ENCODE measurements at regions not wholly inside any gene's neighbourhood (a gene's known extent, or its start where the extent isn't known, plus 50 kb on each side); places are given as distances from the start of the nearest gene placed in this dataset.
A peak's percentile ranks its signal among the peaks of the same experiment; 100 is the strongest.
"Not testable (repeated sequence)": the region's sequence is repeated elsewhere in the genome, so short reads cannot be mapped to it uniquely, and the experiment has no call there.

DNA sequence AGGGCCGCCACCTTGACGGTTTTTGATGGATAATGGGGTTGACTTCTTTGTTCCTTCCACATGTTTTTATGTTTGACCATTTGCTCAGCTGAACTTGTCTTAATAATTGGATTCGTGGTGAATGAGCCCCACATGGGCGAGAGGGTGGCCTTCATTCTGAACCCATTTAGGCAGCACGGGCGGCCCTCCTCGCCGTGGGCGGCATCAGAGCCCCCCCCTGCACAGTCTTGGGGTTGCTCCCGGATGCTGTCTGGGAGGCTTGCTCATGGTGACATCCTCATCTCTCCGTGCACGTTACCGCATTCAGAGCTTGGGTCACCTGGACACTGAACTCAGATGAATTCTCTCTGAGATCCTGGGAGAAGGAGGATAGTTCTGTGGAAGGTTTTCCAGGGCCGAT lies 172.3 kb upstream of the OSBPL11 start:
- TF ChIP-seq Cebpa-rat (IDR thresholded peaks at IDR 0.05), result no peak
- H3K4me3 ChIP-seq, result no peak overlapping the region
- H3K4me2 ChIP-seq, result no peak overlapping the region
- no peaks in the 10 kb centered on the region for H3K36me3 ChIP-seq
- H3K27me3 ChIP-seq, result peaks cover 11% of the 10 kb centered on the region
- H3K9me3 ChIP-seq, result no peaks in the 10 kb centered on the region
- H3K27ac ChIP-seq, result no peak overlapping the region
- H4K20me1 ChIP-seq, result no peaks in the 10 kb centered on the region
- H3K9ac ChIP-seq, result no peak overlapping the region
- H3K4me1 ChIP-seq, result no peaks in the 10 kb centered on the region

GRCh38 chr3:125768821-125769220 lies 173.5 kb upstream of the OSBPL11 start:
- not testable (repeated sequence) for H3K27ac ChIP-seq, H3K4me1 ChIP-seq, H3K9me3 ChIP-seq, H3K36me3 ChIP-seq, H3K4me2 ChIP-seq, H3K9ac ChIP-seq, H4K20me1 ChIP-seq, H3K4me3 ChIP-seq
- peaks cover 11% of the 10 kb centered on the region for H3K27me3 ChIP-seq

DNA sequence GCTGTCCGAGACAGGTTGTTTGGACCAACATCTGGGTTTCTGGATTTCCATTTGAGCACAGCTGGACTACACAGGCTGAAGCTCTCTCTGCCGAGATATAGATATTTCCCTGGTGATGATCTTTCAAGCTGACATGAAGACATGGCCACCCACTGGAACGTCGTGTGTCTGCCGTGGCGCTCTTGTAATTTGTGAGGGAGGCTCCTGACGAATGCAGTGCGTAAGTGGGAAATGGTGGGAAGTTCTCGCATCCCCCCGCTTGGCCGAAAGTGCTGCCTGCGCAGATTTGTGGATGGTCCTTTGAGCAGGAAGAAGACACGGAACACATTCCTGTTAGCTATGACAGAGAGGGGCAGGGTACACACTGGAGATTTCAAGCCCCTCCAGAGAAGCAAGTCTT lies 176.2 kb upstream of the OSBPL11 start:
- not testable (repeated sequence) for H3K4me2 ChIP-seq, H3K9ac ChIP-seq, H4K20me1 ChIP-seq, H3K27me3 ChIP-seq, H3K9me3 ChIP-seq, H3K4me3 ChIP-seq, H3K36me3 ChIP-seq, H3K27ac ChIP-seq, H3K4me1 ChIP-seq

DNA sequence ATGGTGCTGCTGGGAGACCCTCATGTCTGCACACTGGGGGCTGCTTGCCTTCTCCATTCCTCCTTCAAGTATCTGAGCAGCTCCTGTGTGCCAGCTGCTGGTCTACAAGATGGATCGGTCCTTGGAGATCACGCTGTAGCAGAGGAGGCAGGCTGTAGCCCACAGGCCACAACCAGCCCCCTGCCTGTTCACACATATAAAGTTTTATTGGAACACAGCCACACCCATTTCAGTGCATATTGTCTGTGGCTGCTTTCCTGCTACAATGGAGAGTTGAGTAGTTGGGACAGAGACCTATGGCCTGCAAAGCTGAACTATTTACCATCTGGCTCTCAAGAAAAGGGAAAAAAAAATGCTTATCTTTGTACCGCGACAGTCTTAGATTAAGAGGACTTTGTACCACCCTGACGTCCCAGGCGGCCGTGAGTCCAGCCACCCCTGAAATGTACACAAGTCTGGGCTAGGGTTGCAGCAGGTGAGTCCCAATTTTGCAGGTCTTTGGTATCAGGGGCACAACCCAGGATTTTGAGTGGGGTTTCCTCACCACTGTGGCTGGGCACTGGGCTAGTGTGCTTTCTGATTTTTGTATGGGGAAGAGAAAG lies 179.2 kb upstream of the OSBPL11 start:
- H3K4me1 ChIP-seq, H3K27ac ChIP-seq, H3K4me3 ChIP-seq, H3K36me3 ChIP-seq, H3K9ac ChIP-seq, H3K4me2 ChIP-seq, H4K20me1 ChIP-seq, H3K9me3 ChIP-seq, H3K27me3 ChIP-seq: not testable (repeated sequence)

DNA sequence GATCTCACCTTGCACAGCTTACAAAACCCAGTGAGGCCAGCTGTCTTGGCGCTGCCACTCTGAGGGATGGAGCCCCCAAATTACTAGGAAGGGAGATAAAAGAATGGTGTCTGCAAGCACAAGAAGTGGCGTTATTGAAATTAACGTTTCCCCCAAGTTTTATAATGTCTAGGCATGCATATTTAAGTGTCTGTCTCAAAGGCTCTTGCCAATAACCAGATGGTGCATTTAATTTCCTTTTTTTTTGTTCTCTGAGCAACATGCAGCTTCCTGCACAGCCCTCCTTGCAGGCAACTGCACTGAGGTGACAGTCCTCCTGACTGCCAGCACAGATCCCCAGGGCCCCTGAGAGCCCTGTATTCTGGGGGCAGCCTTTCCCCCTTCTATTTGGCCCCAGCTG lies 179.8 kb upstream of the OSBPL11 start:
- H3K36me3 ChIP-seq, H3K4me3 ChIP-seq, H3K27ac ChIP-seq, H4K20me1 ChIP-seq, H3K4me2 ChIP-seq, H3K4me1 ChIP-seq, H3K9ac ChIP-seq, H3K9me3 ChIP-seq, H3K27me3 ChIP-seq: not testable (repeated sequence)

DNA sequence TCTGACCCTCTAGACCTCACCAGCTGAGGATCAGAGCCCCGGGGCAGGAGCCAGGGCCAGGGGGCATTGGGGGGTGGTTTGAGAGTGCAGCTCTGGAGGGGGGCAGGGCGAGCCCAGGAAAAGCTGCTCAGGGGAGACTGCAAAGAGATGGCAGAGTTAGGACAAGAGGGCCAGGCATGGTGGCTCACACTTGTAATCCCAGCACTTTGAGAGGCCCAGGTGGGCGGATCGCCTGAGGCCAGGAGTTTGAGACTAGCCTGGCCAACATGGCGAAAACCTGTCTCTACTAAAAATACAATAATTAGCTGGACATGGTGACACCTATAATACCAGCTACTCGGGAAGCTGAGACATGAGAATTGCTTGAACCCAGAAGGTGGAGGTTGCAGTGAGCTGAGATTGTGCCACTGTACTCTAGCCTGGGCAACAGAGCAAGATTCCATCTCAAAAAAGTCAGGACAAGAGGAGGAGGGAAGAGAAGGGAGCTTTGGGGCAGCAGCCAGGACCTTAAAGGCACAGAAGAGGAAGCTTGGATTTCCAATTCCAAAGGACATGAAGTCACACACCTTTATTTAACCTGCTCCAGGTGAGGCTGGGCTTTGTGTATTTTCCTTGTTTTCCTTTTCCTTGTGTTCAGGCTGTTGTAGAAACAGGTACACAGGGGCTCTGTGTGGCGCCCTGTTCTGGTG lies 180.5 kb upstream of the OSBPL11 start:
- H3K4me1 ChIP-seq, H3K36me3 ChIP-seq, H3K27ac ChIP-seq, H4K20me1 ChIP-seq, H3K9ac ChIP-seq, H3K4me2 ChIP-seq, H3K27me3 ChIP-seq, H3K4me3 ChIP-seq, H3K9me3 ChIP-seq: not testable (repeated sequence)

DNA sequence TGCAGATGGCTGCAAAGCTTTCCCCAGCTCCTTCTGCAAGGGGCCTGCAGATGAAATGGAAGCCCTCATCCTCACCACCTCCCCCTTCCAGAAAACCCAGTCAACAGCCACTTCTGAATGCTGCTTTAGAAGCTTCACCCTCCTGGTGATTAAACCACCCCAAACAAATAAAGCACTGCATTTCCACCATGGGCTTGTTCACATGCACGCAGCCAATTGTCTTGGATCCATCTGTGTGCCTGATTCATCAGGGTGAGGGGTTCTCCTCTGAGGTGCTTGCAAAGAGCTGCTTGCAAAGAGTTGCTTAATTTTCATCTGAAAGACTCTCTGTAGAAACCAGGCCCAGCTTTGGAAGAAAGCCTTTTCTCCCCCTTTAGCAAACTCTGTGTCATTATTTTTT lies 184.0 kb upstream of the OSBPL11 start:
- not testable (repeated sequence) for H3K4me1 ChIP-seq, H3K27me3 ChIP-seq, H3K9me3 ChIP-seq, H3K27ac ChIP-seq, H3K9ac ChIP-seq, H4K20me1 ChIP-seq, H3K4me3 ChIP-seq, H3K4me2 ChIP-seq, H3K36me3 ChIP-seq

DNA sequence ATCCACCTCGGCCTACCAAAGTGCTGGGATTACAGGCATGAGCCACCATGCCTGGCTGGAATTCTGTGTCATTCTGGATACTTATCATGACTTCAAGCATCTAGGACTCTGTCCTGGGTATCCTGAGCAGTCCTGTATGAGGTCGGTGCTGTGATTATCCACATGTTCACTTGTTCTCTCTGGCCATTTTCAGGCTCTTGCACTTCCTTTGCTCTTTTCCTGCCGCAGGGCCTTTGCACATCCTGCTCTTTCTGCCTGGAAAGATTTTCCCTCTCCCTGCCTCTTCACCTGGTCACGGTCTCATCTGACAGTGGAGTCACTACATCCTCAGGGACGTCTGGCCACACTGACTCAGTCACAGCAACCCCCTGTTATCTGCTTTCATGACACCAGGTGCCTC lies 184.6 kb upstream of the OSBPL11 start:
- not testable (repeated sequence) for H3K4me1 ChIP-seq, H3K9ac ChIP-seq, H3K4me3 ChIP-seq, H3K9me3 ChIP-seq, H3K27me3 ChIP-seq, H3K36me3 ChIP-seq, H4K20me1 ChIP-seq, H3K27ac ChIP-seq, H3K4me2 ChIP-seq

- H3K27ac ChIP-seq, H3K4me3 ChIP-seq, H3K9me3 ChIP-seq, H4K20me1 ChIP-seq, H3K4me1 ChIP-seq, H3K36me3 ChIP-seq, H3K27me3 ChIP-seq, H3K9ac ChIP-seq, H3K4me2 ChIP-seq: not testable (repeated sequence)
These were observed 186.4 kb upstream of the OSBPL11 start for GRCh38 chr3:125781678-125782077.

GRCh38 chr3:125790312-125790711 lies 178.7 kb upstream of the ROPN1B start:
- H4K20me1 ChIP-seq, H3K4me2 ChIP-seq, H3K9ac ChIP-seq, H3K27me3 ChIP-seq, H3K36me3 ChIP-seq, H3K27ac ChIP-seq, H3K4me1 ChIP-seq, H3K4me3 ChIP-seq, H3K9me3 ChIP-seq: not testable (repeated sequence)

DNA sequence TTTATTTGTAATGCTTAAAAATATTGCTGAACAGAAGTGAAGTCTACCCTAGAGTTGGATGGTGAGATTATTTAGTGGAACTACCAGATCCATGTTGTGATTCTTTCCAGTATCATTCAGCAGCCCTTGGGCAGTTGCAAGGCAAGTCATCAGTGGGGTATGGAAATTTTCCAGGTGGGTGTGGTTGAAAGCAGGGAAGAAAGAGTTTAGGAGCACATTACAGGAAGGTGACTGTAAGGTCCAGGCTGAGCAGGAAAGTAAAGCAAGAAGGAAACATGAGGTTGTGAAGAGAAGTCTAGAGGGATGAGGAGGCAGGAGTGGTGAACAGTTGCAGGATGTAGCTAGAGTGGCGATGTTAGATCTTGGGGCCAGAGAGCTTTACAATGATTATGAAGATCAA lies 178.0 kb upstream of the ROPN1B start:
- not testable (repeated sequence) for H3K9me3 ChIP-seq, H3K4me3 ChIP-seq, H3K27ac ChIP-seq, H3K36me3 ChIP-seq, H3K4me2 ChIP-seq, H3K27me3 ChIP-seq, H3K4me1 ChIP-seq, H3K9ac ChIP-seq, H4K20me1 ChIP-seq

- not testable (repeated sequence) for H3K27ac ChIP-seq, H4K20me1 ChIP-seq, H3K4me1 ChIP-seq, H3K27me3 ChIP-seq, H3K4me2 ChIP-seq, H3K36me3 ChIP-seq, H3K9ac ChIP-seq, H3K4me3 ChIP-seq
- H3K9me3 ChIP-seq, result peaks cover 41% of the 10 kb centered on the region
These were observed 159.0 kb upstream of the ROPN1B start for GRCh38 chr3:125810010-125810409.

DNA sequence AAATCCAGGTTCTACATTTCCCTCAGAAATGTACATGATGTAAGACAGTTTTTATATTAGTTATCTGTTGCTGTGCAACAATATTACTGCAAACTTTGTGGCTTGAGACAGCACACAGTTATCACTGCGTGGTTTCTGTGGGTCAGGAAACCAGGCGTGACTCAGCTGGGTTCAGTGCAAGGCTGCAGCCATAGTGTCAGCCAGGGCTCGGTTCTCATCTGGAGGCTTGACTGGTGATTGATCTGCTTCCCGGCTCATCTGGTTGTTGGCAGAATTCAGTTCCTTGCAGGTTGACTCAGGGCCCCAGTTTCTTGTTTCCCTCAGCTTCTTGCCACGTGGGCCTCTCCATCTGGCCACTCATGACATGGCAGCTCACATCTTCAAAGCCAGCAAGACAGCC lies 146.8 kb upstream of the ROPN1B start:
- H3K27ac ChIP-seq, H3K4me3 ChIP-seq, H3K4me1 ChIP-seq, H4K20me1 ChIP-seq, H3K27me3 ChIP-seq, H3K4me2 ChIP-seq, H3K9ac ChIP-seq, H3K36me3 ChIP-seq: not testable (repeated sequence)
- H3K9me3 ChIP-seq, result peaks cover 15% of the 10 kb centered on the region

DNA sequence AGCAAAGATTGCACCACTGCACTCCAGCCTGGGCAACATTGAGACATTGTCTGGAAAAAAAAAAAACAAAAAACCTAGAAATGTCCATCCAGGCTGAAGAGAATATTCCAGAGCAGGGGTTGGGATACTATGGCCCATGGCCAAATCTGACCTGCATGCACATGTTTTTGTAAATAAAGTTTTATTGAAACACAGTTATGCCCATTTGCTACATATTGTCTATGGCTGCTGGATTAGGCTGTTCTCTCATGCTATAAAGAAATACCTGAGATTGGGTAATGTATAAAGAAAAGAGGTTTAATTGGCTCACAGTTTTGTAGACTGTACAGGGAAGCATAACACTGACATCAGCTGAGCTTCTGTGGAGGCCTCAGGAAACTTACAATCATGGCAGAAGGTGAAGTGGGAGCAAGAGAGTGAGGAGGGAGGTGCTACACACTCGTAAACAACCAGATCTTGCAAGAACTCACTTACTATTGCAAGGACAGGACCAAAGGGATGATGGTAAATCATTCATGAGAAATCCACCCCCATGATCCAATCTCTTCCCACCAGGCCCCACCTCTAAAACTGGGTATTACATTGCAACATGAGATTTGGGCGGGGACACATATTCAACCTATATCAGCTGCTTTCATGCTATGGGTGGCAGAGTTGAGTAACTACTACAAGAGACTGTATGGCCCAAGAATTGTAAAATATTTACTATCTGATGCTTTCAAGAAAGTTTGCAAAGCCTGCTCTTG lies 137.8 kb upstream of the ROPN1B start:
- H3K27me3 ChIP-seq, result not testable (repeated sequence)

DNA sequence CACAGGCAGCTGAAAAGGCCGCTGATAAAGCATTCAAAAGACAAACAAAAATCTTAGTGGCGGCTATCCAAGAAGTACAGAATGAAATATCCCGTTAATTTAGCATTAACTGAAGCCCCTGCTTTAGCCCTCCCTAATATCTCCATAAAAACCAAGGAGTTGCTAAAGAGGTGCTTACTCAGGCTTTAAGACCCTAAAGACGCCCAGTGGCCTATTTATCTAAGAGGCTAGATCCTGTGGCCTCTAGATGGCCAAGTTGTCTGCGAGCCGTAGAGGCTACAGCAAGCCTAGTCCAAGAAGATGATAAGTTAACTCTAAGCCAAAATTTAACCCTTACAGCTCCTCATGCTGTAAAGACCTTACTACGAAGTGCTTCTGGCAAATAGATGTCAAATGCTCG lies 133.4 kb upstream of the ROPN1B start:
- not testable (repeated sequence) for H4K20me1 ChIP-seq, H3K9ac ChIP-seq, H3K27me3 ChIP-seq, H3K27ac ChIP-seq, H3K9me3 ChIP-seq, H3K36me3 ChIP-seq, H3K4me1 ChIP-seq, H3K4me3 ChIP-seq
- peak overlapping the region; percentile 22 for H3K4me2 ChIP-seq

More for the DNA sequence above, 137.8 kb upstream of the ROPN1B start:
- H3K4me1 ChIP-seq, H3K36me3 ChIP-seq, H3K27ac ChIP-seq, H3K4me2 ChIP-seq, H4K20me1 ChIP-seq, H3K4me3 ChIP-seq, H3K9ac ChIP-seq: not testable (repeated sequence)
- H3K9me3 ChIP-seq, result peaks cover 18% of the 10 kb centered on the region
